Heart left ventricle (tissue), 16 donors: ENCODE measurements at regions not wholly inside any gene's neighbourhood (a gene's known extent, or its start where the extent isn't known, plus 50 kb on each side); places are given as distances from the start of the nearest gene placed in this dataset.

Source experiments
- ATAC-seq, 4 donors: fragments of 200-7000 bp; cut with Tn5 transposase; one replicate each; pipeline ENCODE4 v1.9.1; 2020 to 2022; ENCODE audit warnings: moderate library complexity in 4 of 4, mild to moderate bottlenecking in 3 of 4, moderate number of reproducible peaks in 1 of 4
- DNase-seq, 5 donors: peaks; one replicate each; pipeline ENCODE4 v3.0.0-alpha.2; 2020
- H3K27ac ChIP-seq, 12 donors: fragments of 200-600 bp; sonication (generic) in 4 of 12; one replicate each; pipeline versions ENCODE4 v1.5.0 to v1.8.0; 2016 to 2022; ENCODE audit warnings: mild to moderate bottlenecking in 2 of 12
- H3K27me3 ChIP-seq, 9 donors: fragments of 200-600 bp; sonication (generic) in 2 of 9; one replicate each; pipeline versions ENCODE4 v1.5.1 to v1.8.0; 2016 to 2022; ENCODE audit warnings: mild to moderate bottlenecking in 3 of 9
- H3K36me3 ChIP-seq, 9 donors: fragments of 200-600 bp; sonication (generic) in 2 of 9; one replicate each; pipeline versions ENCODE4 v1.5.0 to v1.8.0; 2018 to 2022; ENCODE audit warnings: mild to moderate bottlenecking in 2 of 9
- H3K4me1 ChIP-seq, 12 donors: fragments of 200-600 bp; sonication (generic) in 4 of 12; one replicate each; pipeline versions ENCODE4 v1.5.0 to v1.8.0; 2016 to 2022; ENCODE audit warnings: mild to moderate bottlenecking in 3 of 12
- H3K4me3 ChIP-seq, 12 donors: fragments of 200-600 bp; sonication (generic) in 4 of 12; one replicate each; pipeline versions ENCODE4 v1.5.0 to v1.8.0; 2017 to 2022; ENCODE audit warnings: mild to moderate bottlenecking in 9 of 12, moderate library complexity in 4 of 12
- H3K9me3 ChIP-seq, 12 donors: fragments of 200-600 bp; sonication (generic) in 4 of 12; one replicate each; pipeline versions ENCODE4 v1.5.0 to v1.8.0; 2016 to 2022; ENCODE audit warnings: mild to moderate bottlenecking in 1 of 12
- CTCF ChIP-seq, 12 donors: fragments of 200-600 bp; sonication (generic) in 4 of 12; IDR thresholded peaks; one replicate each; pipeline versions ENCODE4 v1.5.0 to v1.8.0; 2018 to 2022; ENCODE audit warnings: antibody characterized with exemption in 12 of 12, mild to moderate bottlenecking in 5 of 12
- POLR2A ChIP-seq, 2 donors: fragments of 450-650 bp; IDR thresholded peaks; one replicate each; pipeline ENCODE4 v1.6.1; 2017; ENCODE audit warnings: antibody characterized with exemption in 2 of 2, mild to moderate bottlenecking in 2 of 2, moderate library complexity in 2 of 2
- WGBS, 4 donors: extraction: QIAGEN DNeasy Blood & Tissue Kit in 2 of 4; methylation state at CpG; one replicate each; pipeline versions ENCODE4 v1.1.5 to v1.1.7; 2013 to 2018; 5-methylcytosine and 5-hydroxymethylcytosine counted together
- intact Hi-C, 10 donors: fragments of 100-400 bp; cut with DNase I; formaldehyde crosslinking; loops; one replicate each; pipeline versions ENCODE4 v1.11.1 to v1.14.2; 2022
- donor health status: ischemic (EF 13 %, LVEDD 7.1; RV severe dilation, severe dysfunction).
- donor health status: healthy with polysubstance abuse.
- donor health status: DM: no; HTN: yes; CAD: no.
- donor health status: DM: no; HTN: no; CAD: no.
- donor health status: ischemic (EF 25% LVEDD 6.9; RV normal size, moderate dysfunction).
- donor health status: ischemic (EF 25% LVEDD 5.7; RV mildly dilated, moderate dysfunction).
- donor health status: healthy.
- donor health status: DM: yes; HTN: yes; CAD: no.
- donor health status: ischemic (EF 35%, LVEDD 5.7; RV mildly dilated, moderate dysfunction).
- donor health status: nonischemic (EF 11% LVEDD 7.7; RV severe dilation, severe dysfunction).
- donor health status: DM: yes; HTN: yes; CAD: no.
- donor health status: PGD.
- donor health status: ischemic (EF 29% LVEDD 5.4; RV normal size, mild dysfunction).
- donor health status: nonischemic (EF 23%, LVEDD 6.1; RV moderate dilation, normal function).

GRCh38 chr14:98966016-98966415 lies 306.0 kb downstream of the BCL11B start:
- Histone ChIP-seq H3K4me3 (no peak overlapping the region), H3K4me1 (no peaks in the 10 kb centered on the region), H3K27me3 (peaks cover 0 to 6% (median 0%) of the 10 kb centered on the region in 9 donors), H3K27ac (no peak overlapping the region), H3K9me3 (no peaks in the 10 kb centered on the region), H3K36me3 (no peaks in the 10 kb centered on the region)
- intact Hi-C loops = no loop called here
- ATAC-seq = no peak
- TF ChIP-seq CTCF (IDR thresholded peaks at IDR 0.05) = no peak
- no peak for TF ChIP-seq POLR2A (IDR thresholded peaks at IDR 0.05)
- no peak for DNase-seq
- 76 to 82% (median 80%) methylated on average over 3 of the region's 3 CpGs for WGBS, 4 donors

DNA sequence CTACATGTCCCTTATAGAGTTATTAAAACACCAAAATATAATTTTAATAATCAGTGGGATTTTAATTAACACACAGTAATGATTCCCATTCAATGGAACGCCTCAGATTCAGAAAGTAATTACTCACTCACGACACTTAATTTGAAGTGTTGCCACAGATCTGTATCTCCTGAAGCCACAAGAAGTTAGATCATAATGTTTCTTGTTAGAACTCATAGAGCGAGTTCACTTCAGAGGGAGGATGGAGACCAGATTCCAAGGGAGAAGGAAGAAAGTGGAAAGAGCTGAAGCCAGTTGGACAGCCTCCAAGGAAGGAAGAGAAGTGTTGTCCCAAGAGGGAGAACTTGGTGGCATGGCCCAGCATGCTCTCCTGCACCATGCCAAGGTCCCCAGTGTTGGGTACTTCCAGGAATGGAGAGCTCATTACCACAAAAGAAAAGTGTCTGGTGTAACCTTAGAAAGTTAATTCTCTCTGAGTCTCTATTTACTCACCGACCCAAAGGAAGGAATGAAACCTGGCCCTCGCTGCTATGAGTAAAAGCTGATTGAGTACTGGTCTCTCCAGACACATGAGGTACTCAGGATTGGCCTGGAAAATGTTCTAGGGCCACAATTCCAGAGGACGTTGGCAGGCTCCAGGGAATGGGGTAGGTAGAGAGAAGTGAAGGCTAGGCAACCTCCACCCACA lies 305.4 kb downstream of the BCL11B start:
- Histone ChIP-seq H3K4me1 (no peaks in the 10 kb centered on the region), H3K27ac (no peak overlapping the region), H3K4me3 (no peak overlapping the region), H3K9me3 (no peaks in the 10 kb centered on the region), H3K36me3 (no peaks in the 10 kb centered on the region), H3K27me3 (peaks cover 0 to 3% (median 0%) of the 10 kb centered on the region in 9 donors)
- intact Hi-C loops = no loop called here
- TF ChIP-seq POLR2A (IDR thresholded peaks at IDR 0.05) (no peak), CTCF (IDR thresholded peaks at IDR 0.05) (no peak)
- ATAC-seq = no peak
- WGBS, 4 donors = 72 to 79% (median 76%) methylated on average over 6 of the region's 6 CpGs
- no peak for DNase-seq

GRCh38 chr14:98974113-98974512 lies 297.9 kb downstream of the BCL11B start:
- DNase-seq (no peak), ATAC-seq (no peak)
- Histone ChIP-seq H3K27me3 (peaks cover 0 to 10% (median 0%) of the 10 kb centered on the region in 9 donors), H3K4me3 (no peak overlapping the region), H3K4me1 (no peaks in the 10 kb centered on the region), H3K27ac (no peak overlapping the region), H3K36me3 (no peaks in the 10 kb centered on the region), H3K9me3 (peaks cover 0 to 18% (median 2%) of the 10 kb centered on the region in 12 donors)
- WGBS, 4 donors = 89 to 95% (median 91%) methylated on average over 1 of the region's 1 CpG
- intact Hi-C loops = no loop called here
- TF ChIP-seq CTCF (IDR thresholded peaks at IDR 0.05) (no peak), POLR2A (IDR thresholded peaks at IDR 0.05) (no peak)

DNA sequence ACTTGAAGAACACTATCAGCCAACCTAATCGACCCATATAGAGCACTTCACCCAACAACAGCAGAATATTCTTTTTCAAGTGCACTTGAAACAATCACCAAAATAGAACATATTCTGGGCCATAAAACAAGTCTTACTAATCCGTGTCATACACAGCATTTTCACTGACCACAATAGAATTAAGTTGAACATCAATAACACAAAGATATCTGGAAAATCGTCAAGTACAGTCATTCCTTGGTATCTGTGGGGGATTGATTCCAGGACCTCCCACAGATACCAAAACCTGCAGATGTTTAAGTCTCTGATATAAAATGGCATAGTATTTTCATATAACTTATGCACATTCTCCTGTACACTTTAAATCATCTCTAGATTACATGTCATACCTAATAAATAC lies 295.7 kb downstream of the BCL11B start:
- intact Hi-C loops = no loop called here
- Histone ChIP-seq H3K4me1 (no peaks in the 10 kb centered on the region), H3K36me3 (no peaks in the 10 kb centered on the region), H3K4me3 (no peak overlapping the region), H3K9me3 (peaks cover 0 to 21% (median 5%) of the 10 kb centered on the region in 12 donors), H3K27me3 (peaks cover 0 to 10% (median 0%) of the 10 kb centered on the region in 9 donors), H3K27ac (no peak overlapping the region)
- no peak for TF ChIP-seq CTCF (IDR thresholded peaks at IDR 0.05)
- no peak for TF ChIP-seq POLR2A (IDR thresholded peaks at IDR 0.05)
- DNase-seq (no peak), ATAC-seq (no peak)
- 58 to 68% (median 63%) methylated on average over 3 of the region's 3 CpGs for WGBS, 4 donors
